B cell (primary cell): ENCODE measurements at regions not wholly inside any gene's neighbourhood (a gene's known extent, or its start where the extent isn't known, plus 50 kb on each side); places are given as distances from the start of the nearest gene placed in this dataset.

Source experiments
- ATAC-seq: fragments of 200-7000 bp; cut with Tn5 transposase; one replicate; pipeline ENCODE4 v1.10.0; 2021; ENCODE audit warnings: low read depth, mild to moderate bottlenecking, moderate number of reproducible peaks, moderate library complexity
- CTCF ChIA-PET: fragments of 350-600 bp; sonication (Branson Sonifier 250); formaldehyde crosslinking; loops from one replicate; lab custom pipeline; 2021; ENCODE audit warnings: antibody characterized with exemption, inconsistent platforms; lab: Charles Lee
- POLR2A ChIA-PET: fragments of 350-600 bp; sonication (Branson Sonifier 250); formaldehyde crosslinking; loops from one replicate; lab custom pipeline; 2021; ENCODE audit warnings: antibody characterized with exemption; lab: Charles Lee
- DNase-seq: peaks from one replicate; pipeline ENCODE4 v3.0.0; 2013
- H2AFZ ChIP-seq: 2 replicates; pipeline ENCODE4 v1.6.1; 2012; ENCODE audit warnings: mild to moderate bottlenecking, low read depth, low read length; ENCODE audit not compliant: insufficient read depth, poor library complexity, severe bottlenecking
- H3K27ac ChIP-seq, 2 donors: 1 replicate in 1 of 2; 2 replicates in 1 of 2; pipeline ENCODE4 v1.5.1; 2012 to 2013; ENCODE audit warnings: low read length in 2 of 2, mild to moderate bottlenecking in 2 of 2, moderate library complexity in 1 of 2
- H3K27me3 ChIP-seq, 4 experiments: fragments of 200-600 bp in 1 of 4; sonication (generic) in 1 of 4; replicated peaks in 1 of 4; 1 replicate in 2 of 4; 2 replicates in 2 of 4; pipeline versions ENCODE4 v1.6.1 to v1.7.0; 2013 to 2016; ENCODE audit warnings: low read length in 3 of 4, mild to moderate bottlenecking in 2 of 4, mixed read lengths in 1 of 4, moderate library complexity in 1 of 4; ENCODE audit not compliant: insufficient read depth in 4 of 4, control insufficient read depth in 3 of 4; ENCODE audit errors: control extremely low read depth in 1 of 4
- H3K36me3 ChIP-seq, 2 experiments: replicated peaks in 1 of 2; 1 replicate in 1 of 2; 2 replicates in 1 of 2; pipeline versions ENCODE4 v1.6.1 to v1.7.1; 2013; ENCODE audit warnings: low read length in 1 of 2; ENCODE audit not compliant: insufficient read depth in 2 of 2, control insufficient read depth in 1 of 2; ENCODE audit errors: control extremely low read depth in 1 of 2, extremely low read depth in 1 of 2
- H3K4me1 ChIP-seq, 2 donors: fragments of 200-600 bp in 1 of 2; sonication (generic) in 1 of 2; 1 replicate in 1 of 2; 2 replicates in 1 of 2; pipeline versions ENCODE4 v1.5.1 to v1.6.1; 2013 to 2017; ENCODE audit warnings: low read length in 2 of 2; ENCODE audit not compliant: control insufficient read depth in 2 of 2, insufficient read depth in 2 of 2
- H3K4me2 ChIP-seq: replicated peaks from 2 replicates; pipeline ENCODE3; 2012; ENCODE audit warnings: mild to moderate bottlenecking, low read depth, low read length; ENCODE audit not compliant: poor library complexity, severe bottlenecking
- H3K4me3 ChIP-seq, 5 experiments: fragments of 200-600 bp in 1 of 5; sonication (generic) in 1 of 5; 1 replicate in 3 of 5; 2 replicates in 2 of 5; pipeline versions ENCODE4 v1.5.1 to v1.7.0; 2011 to 2016; ENCODE audit warnings: low read length in 4 of 5, mild to moderate bottlenecking in 4 of 5, low read depth in 2 of 5, control low read depth in 1 of 5, moderate library complexity in 1 of 5; ENCODE audit not compliant: insufficient read depth in 1 of 5; ENCODE audit errors: control extremely low read depth in 1 of 5, extremely low read depth in 1 of 5
- H3K79me2 ChIP-seq: fragments of 200-600 bp; sonication (generic); one replicate; pipeline ENCODE4 v1.6.0; 2016; ENCODE audit warnings: low read length; ENCODE audit not compliant: control insufficient read depth, insufficient read depth
- H3K9ac ChIP-seq: fragments of 200-600 bp; sonication (generic); 2 replicates; pipeline ENCODE4 v1.6.1; 2017; ENCODE audit warnings: mild to moderate bottlenecking, low read length, moderate library complexity
- H3K9me3 ChIP-seq, 3 donors: one replicate each; pipeline versions ENCODE4 v1.6.1 to v1.7.1; 2013; ENCODE audit warnings: low read length in 2 of 3; ENCODE audit not compliant: control insufficient read depth in 2 of 3, insufficient read depth in 1 of 3; ENCODE audit errors: control extremely low read depth in 1 of 3
- H4K20me1 ChIP-seq: 2 replicates; pipeline ENCODE4 v1.6.0; 2012; ENCODE audit warnings: mild to moderate bottlenecking, low read length; ENCODE audit not compliant: insufficient read depth, control insufficient read depth, poor library complexity, severe bottlenecking
- H3K27ac Mint-ChIP-seq: one replicate; pipeline ENCODE4 v1.8.0; 2021; ENCODE audit warnings: mixed read lengths
- H3K27me3 Mint-ChIP-seq: one replicate; pipeline ENCODE4 v1.8.0; 2021; ENCODE audit warnings: mixed read lengths
- H3K4me1 Mint-ChIP-seq: one replicate; pipeline ENCODE4 v1.8.0; 2021; ENCODE audit warnings: mixed read lengths
- H3K4me3 Mint-ChIP-seq: one replicate; pipeline ENCODE4 v1.8.0; 2021; ENCODE audit warnings: mixed read lengths
- H3K9me3 Mint-ChIP-seq: one replicate; pipeline ENCODE4 v1.8.0; 2022; ENCODE audit warnings: mixed read lengths; ENCODE audit not compliant: insufficient read depth
- CTCF ChIP-seq: fragments of 200-600 bp; IDR thresholded peaks from one replicate; pipeline ENCODE4 v1.8.0; 2022; ENCODE audit warnings: antibody characterized with exemption, mild to moderate bottlenecking
- EZH2 ChIP-seq: IDR thresholded peaks from 2 replicates; pipeline ENCODE4 v1.6.1; 2012; ENCODE audit warnings: borderline replicate concordance, low read depth, mild to moderate bottlenecking, moderate library complexity, low read length; ENCODE audit not compliant: insufficient read depth, poor library complexity, severe bottlenecking
- WGBS: methylation state at CpG from one replicate; pipeline ENCODE4 v1.1.5; 2013; ENCODE audit warnings: missing lambda C conversion rate; ENCODE audit not compliant: insufficient coverage; 5-methylcytosine and 5-hydroxymethylcytosine counted together
- intact Hi-C: fragments of 100-400 bp; cut with micrococcal nuclease; formaldehyde crosslinking; loops from one replicate; pipeline ENCODE4 v1.10.0; 2022

DNA sequence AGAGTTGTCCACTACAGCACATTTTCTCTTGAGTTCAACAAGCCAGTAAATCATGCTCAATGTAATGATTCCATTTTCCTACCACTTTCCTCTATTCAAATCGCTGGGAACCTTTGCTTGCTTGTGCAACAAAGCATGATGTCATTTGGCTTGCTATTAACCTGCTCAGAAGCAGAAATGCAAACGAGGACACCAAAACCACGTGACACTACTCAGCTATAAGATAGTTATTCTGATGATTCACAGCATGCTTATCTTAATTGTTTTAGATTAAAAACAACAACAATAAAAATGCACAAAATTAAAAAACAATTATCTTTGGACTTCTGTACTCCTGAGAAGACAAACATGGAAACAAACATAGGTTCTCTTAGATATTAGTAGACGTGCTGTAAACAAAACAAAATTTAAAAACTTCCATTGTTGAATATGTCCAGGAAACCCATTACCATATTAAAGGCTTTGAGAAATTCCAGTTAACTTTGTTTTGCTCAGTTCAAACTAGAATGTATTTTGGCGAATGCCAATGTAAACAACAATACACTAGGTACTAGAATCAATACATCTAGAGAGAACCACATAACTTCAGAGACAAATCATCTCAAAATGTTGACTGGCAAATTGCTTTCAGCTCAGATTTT lies 77.5 kb upstream of the KRAS start:
- Mint-ChIP-seq H3K4me1 (peaks cover 15% of the 10 kb centered on the region), H3K27me3 (no peaks in the 10 kb centered on the region), H3K27ac (no peak overlapping the region), H3K4me3 (no peak overlapping the region), H3K9me3 (no peaks in the 10 kb centered on the region)
- Histone ChIP-seq H3K36me3 (no peaks in the 10 kb centered on the region), H3K9ac (no peak overlapping the region), H3K4me2 (no peak overlapping the region), H3K79me2 (no peaks in the 10 kb centered on the region), H2AFZ (no peak overlapping the region), H3K4me3 (no peak overlapping the region), H4K20me1 (no peaks in the 10 kb centered on the region), H3K9me3 (no peaks in the 10 kb centered on the region), H3K27me3 (no peaks in the 10 kb centered on the region), H3K27ac (no peak overlapping the region), H3K4me1 (peaks cover 0 to 4% of the 10 kb centered on the region in 2 donors)
- intact Hi-C loops, result no loop called here
- ATAC-seq, result peak; percentile 61
- 92% methylated on average over 2 of the region's 5 CpGs for WGBS
- TF ChIP-seq CTCF (no peak), EZH2 (no peak)
- ChIA-PET CTCF (interaction anchor here (1.2 kb wide), 1 partner anchor 59 kb away, joined by 4 read pairs; no protein-coding TSS in a partner anchor), POLR2A (no interaction called here)
- DNase-seq, result no peak

DNA sequence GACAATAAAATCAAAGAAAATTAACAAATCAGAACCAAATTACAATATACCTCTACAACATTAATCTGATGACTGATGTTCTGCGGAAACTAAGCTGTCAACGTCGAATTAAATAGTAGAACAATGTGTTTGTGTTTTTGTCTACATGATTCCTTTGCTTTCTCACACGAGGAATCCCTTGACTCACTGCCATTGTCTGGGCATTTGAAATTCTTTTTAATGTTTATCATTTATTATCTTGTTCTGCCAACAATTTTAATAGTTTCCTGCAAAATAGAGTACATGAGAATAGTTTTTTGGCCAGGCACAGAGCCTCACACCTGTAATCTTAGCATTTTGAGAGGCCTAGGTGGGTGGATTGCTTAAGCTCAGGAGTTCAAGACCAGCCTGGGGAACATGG lies 76.6 kb upstream of the KRAS start:
- Histone ChIP-seq H3K4me1 (peaks cover 7 to 10% of the 10 kb centered on the region in 2 donors), H3K9me3 (no peaks in the 10 kb centered on the region), H2AFZ (no peak overlapping the region), H3K9ac (no peak overlapping the region), H3K27ac (no peak overlapping the region), H3K79me2 (no peaks in the 10 kb centered on the region), H4K20me1 (no peaks in the 10 kb centered on the region), H3K4me3 (no peak overlapping the region), H3K36me3 (no peaks in the 10 kb centered on the region), H3K27me3 (no peaks in the 10 kb centered on the region), H3K4me2 (no peak overlapping the region)
- WGBS, result no CpG with 5 or more reads among the region's 4 CpGs
- H3K4me1 Mint-ChIP-seq, result peaks cover 22% of the 10 kb centered on the region
- ChIA-PET POLR2A (no interaction called here), CTCF (interaction anchor here (1.2 kb wide), 1 partner anchor 60 kb away, joined by 4 read pairs; no protein-coding TSS in a partner anchor)
- intact Hi-C loops, result no loop called here
- ATAC-seq (no peak), DNase-seq (no peak)
- H3K27me3 Mint-ChIP-seq, result no peaks in the 10 kb centered on the region
- no peaks in the 10 kb centered on the region for H3K9me3 Mint-ChIP-seq
- H3K4me3 Mint-ChIP-seq, result no peak overlapping the region
- TF ChIP-seq CTCF (no peak), EZH2 (no peak)
- H3K27ac Mint-ChIP-seq, result no peak overlapping the region
